PC-3 (cell line): ENCODE measurements at regions not wholly inside any gene's neighbourhood (a gene's known extent, or its start where the extent isn't known, plus 50 kb on each side); places are given as distances from the start of the nearest gene placed in this dataset.
A peak's percentile ranks its signal among the peaks of the same experiment; 100 is the strongest.

Source experiments
- ATAC-seq: fragments of 200-7000 bp; cut with Tn5 transposase; 2 replicates; pipeline ENCODE4 v1.9.1; 2020; ENCODE audit warnings: mild to moderate bottlenecking, moderate library complexity
- BruUV-seq: library from RNA; stranded (reverse); fragments of 400-500 nt; replicated peaks from 2 replicates; lab custom pipeline; 2021; lab: Mats Ljungman, UMichigan
- CTCF ChIA-PET: fragments of 300-600 bp; sonication (Branson Sonifier 250); formaldehyde crosslinking; loops from one replicate; lab custom pipeline; 2022; ENCODE audit warnings: antibody characterized with exemption; lab: Charles Lee
- POLR2A ChIA-PET: fragments of 300-600 bp; sonication (Branson Sonifier 250); formaldehyde crosslinking; loops from one replicate; lab custom pipeline; 2022; ENCODE audit warnings: antibody characterized with exemption; ENCODE audit not compliant: unreplicated experiment; lab: Charles Lee
- DNase-seq: peaks from one replicate; pipeline ENCODE4 v3.0.0-alpha.2; 2015
- H2AFZ ChIP-seq: fragments of 300-600 bp; sonication (generic); 2 replicates; pipeline ENCODE4 v1.6.0; 2016; ENCODE audit warnings: antibody characterized with exemption, low read length
- H3F3A ChIP-seq: fragments of 300-600 bp; sonication (generic); one replicate; pipeline ENCODE4 v1.6.0; 2017; ENCODE audit warnings: antibody characterized with exemption, low read length, control low read depth, mild to moderate bottlenecking; ENCODE audit not compliant: unreplicated experiment
- H3K27ac ChIP-seq: fragments of 300-600 bp; sonication (generic); 2 replicates; pipeline ENCODE4 v1.5.1; 2016; ENCODE audit warnings: mild to moderate bottlenecking, low read length
- H3K27me3 ChIP-seq: fragments of 300-600 bp; sonication (generic); 2 replicates; pipeline ENCODE4 v1.6.1; 2016; ENCODE audit warnings: low read length, mixed read lengths
- H3K36me3 ChIP-seq: fragments of 300-600 bp; sonication (generic); 2 replicates; pipeline ENCODE4 v1.6.1; 2016; ENCODE audit warnings: low read depth, mixed run types, low read length, mixed read lengths
- H3K4me1 ChIP-seq: fragments of 300-600 bp; sonication (generic); 2 replicates; pipeline ENCODE4 v1.5.1; 2016; ENCODE audit warnings: low read length; ENCODE audit not compliant: insufficient read depth
- H3K4me2 ChIP-seq: fragments of 300-600 bp; sonication (generic); 2 replicates; pipeline ENCODE4 v1.6.0; 2016; ENCODE audit warnings: low read length
- H3K4me3 ChIP-seq: fragments of 300-600 bp; sonication (generic); 2 replicates; pipeline ENCODE4 v1.5.1; 2016; ENCODE audit warnings: mild to moderate bottlenecking, low read length, mixed read lengths
- H3K79me2 ChIP-seq: fragments of 300-600 bp; sonication (generic); 2 replicates; pipeline ENCODE4 v1.6.1; 2017; ENCODE audit warnings: low read length, mixed read lengths
- H3K9ac ChIP-seq: fragments of 300-600 bp; sonication (generic); 2 replicates; pipeline ENCODE4 v1.6.0; 2016; ENCODE audit warnings: mild to moderate bottlenecking, low read length
- H3K9me2 ChIP-seq: fragments of 300-600 bp; sonication (generic); replicated peaks from 2 replicates; pipeline ENCODE4 v1.6.1; 2016; ENCODE audit warnings: mixed run types, low read length, mixed read lengths
- H3K9me3 ChIP-seq: fragments of 300-600 bp; sonication (generic); 2 replicates; pipeline ENCODE4 v1.6.1; 2016; ENCODE audit warnings: low read length, mixed read lengths
- H4K20me1 ChIP-seq: fragments of 300-600 bp; sonication (generic); 2 replicates; pipeline ENCODE4 v1.6.1; 2016; ENCODE audit warnings: low read length, mixed read lengths
- EZH2 ChIP-seq: fragments of 300-600 bp; sonication (generic); IDR thresholded peaks from one replicate; pipeline ENCODE4 v1.6.1; 2017; ENCODE audit warnings: antibody characterized with exemption, mild to moderate bottlenecking, low read length; ENCODE audit not compliant: unreplicated experiment
- EZH2phosphoT487 ChIP-seq: fragments of 300-600 bp; sonication (generic); IDR thresholded peaks from 2 replicates; pipeline ENCODE4 v1.6.1; 2018; ENCODE audit warnings: mild to moderate bottlenecking, antibody characterized with exemption, low read length, borderline replicate concordance
- intact Hi-C: fragments of 100-400 bp; cut with micrococcal nuclease; formaldehyde crosslinking; loops from 2 replicates; pipeline ENCODE4 v1.9.0; 2023
- TF ChIP-seq, protein P1 (sequence below): fragments of 300-600 bp; sonication (generic); conservative IDR thresholded peaks from 2 replicates; pipeline ENCODE4 v1.5.1; 2017; ENCODE audit warnings: antibody characterized with exemption, low read depth, mild to moderate bottlenecking, low read length

DNA sequence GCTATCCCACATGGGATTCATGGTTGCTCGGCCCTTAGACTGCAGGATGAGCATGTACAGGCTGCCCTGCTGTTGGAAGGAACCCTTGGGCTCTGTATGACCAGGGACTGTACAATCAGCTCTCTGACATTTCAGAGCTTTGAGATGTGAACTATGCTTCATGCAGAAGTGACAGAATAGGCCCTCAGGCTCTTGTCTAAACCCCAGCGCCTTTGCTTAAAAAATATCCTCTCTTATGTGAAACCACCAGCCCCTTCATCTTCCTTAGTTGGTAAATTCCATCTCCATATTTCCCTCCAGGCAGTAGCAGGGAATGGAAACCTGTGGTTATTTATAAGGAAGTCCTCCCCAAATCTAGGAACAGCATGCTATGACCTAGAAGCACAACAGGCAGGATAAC lies 78.9 kb upstream of the PLET1 start:
- no peaks in the 10 kb centered on the region for H4K20me1 ChIP-seq
- CTCF ChIA-PET: no interaction called here
- no peaks in the 10 kb centered on the region for H3K79me2 ChIP-seq
- H3K9me3 ChIP-seq: no peaks in the 10 kb centered on the region
- TF ChIP-seq, protein P1, sequence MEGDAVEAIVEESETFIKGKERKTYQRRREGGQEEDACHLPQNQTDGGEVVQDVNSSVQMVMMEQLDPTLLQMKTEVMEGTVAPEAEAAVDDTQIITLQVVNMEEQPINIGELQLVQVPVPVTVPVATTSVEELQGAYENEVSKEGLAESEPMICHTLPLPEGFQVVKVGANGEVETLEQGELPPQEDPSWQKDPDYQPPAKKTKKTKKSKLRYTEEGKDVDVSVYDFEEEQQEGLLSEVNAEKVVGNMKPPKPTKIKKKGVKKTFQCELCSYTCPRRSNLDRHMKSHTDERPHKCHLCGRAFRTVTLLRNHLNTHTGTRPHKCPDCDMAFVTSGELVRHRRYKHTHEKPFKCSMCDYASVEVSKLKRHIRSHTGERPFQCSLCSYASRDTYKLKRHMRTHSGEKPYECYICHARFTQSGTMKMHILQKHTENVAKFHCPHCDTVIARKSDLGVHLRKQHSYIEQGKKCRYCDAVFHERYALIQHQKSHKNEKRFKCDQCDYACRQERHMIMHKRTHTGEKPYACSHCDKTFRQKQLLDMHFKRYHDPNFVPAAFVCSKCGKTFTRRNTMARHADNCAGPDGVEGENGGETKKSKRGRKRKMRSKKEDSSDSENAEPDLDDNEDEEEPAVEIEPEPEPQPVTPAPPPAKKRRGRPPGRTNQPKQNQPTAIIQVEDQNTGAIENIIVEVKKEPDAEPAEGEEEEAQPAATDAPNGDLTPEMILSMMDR: no peak
- TF ChIP-seq EZH2phosphoT487: no peak
- TF ChIP-seq EZH2: no peak
- H3K27ac ChIP-seq: no peak overlapping the region
- H3K9me2 ChIP-seq: no peaks in the 10 kb centered on the region
- no peaks in the 10 kb centered on the region for H3K4me1 ChIP-seq
- no peaks in the 10 kb centered on the region for H3K36me3 ChIP-seq
- POLR2A ChIA-PET: no interaction called here
- DNase-seq (no peak), ATAC-seq (no peak)
- no peak overlapping the region for H2AFZ ChIP-seq
- H3F3A ChIP-seq: no peaks in the 10 kb centered on the region
- H3K9ac ChIP-seq: no peak overlapping the region
- H3K4me3 ChIP-seq: no peak overlapping the region
- H3K4me2 ChIP-seq: no peak overlapping the region
- intact Hi-C loops: no loop called here
- BruUV-seq: no TSS peak
- peaks cover 11% of the 10 kb centered on the region; the same call in 1 of the 2 replicates for H3K27me3 ChIP-seq

- TF ChIP-seq, protein P1: no peak
- TF ChIP-seq EZH2 (no peak), EZH2phosphoT487 (no peak)
- DNase-seq (peak; percentile 40), ATAC-seq (peak; percentile 33)
- H3K4me2 ChIP-seq: no peak overlapping the region
- no peaks in the 10 kb centered on the region for H3F3A ChIP-seq
- peaks cover 7% of the 10 kb centered on the region; the same call in 1 of the 2 replicates for H3K27me3 ChIP-seq
- H3K9me2 ChIP-seq: no peaks in the 10 kb centered on the region
- intact Hi-C loops: no loop called here
- H3K9me3 ChIP-seq: no peaks in the 10 kb centered on the region
- no peak overlapping the region for H3K9ac ChIP-seq
- no peak overlapping the region for H2AFZ ChIP-seq
- H3K4me1 ChIP-seq: no peaks in the 10 kb centered on the region
- BruUV-seq: no TSS peak
- no peaks in the 10 kb centered on the region for H4K20me1 ChIP-seq
- no peaks in the 10 kb centered on the region for H3K36me3 ChIP-seq
- no peak overlapping the region for H3K27ac ChIP-seq
- ChIA-PET CTCF (no interaction called here), POLR2A (no interaction called here)
- no peak overlapping the region for H3K4me3 ChIP-seq
- no peaks in the 10 kb centered on the region for H3K79me2 ChIP-seq
These were observed 82.8 kb upstream of the PLET1 start for GRCh38 chr11:112343368-112344039.

DNA sequence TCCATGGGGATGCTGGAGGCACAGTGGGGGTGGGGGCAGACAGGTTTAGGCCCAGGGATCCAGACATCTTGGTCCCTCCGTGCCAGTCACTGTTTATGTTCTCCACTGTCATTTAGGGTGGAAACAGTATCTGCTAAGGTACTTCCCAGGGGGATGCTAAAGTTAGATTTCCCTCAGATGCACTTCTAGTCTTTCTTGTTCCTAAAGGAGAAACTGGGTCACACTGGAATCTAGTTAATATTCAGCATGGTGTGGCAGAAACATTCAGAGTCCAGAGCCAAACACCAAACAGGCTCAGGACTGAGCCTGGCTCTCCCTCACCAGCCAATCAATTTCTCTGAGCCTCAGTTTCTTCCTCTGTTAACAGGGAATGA lies 83.4 kb upstream of the PLET1 start:
- no peak for ATAC-seq
- no TSS peak for BruUV-seq

More for the DNA sequence above, 83.4 kb upstream of the PLET1 start:
- Histone ChIP-seq H3K4me1 (no peaks in the 10 kb centered on the region), H3F3A (no peaks in the 10 kb centered on the region), H3K9me2 (no peaks in the 10 kb centered on the region), H3K4me2 (no peak overlapping the region), H3K27ac (no peak overlapping the region), H3K36me3 (no peaks in the 10 kb centered on the region), H3K79me2 (no peaks in the 10 kb centered on the region), H3K27me3 (peaks cover 11% of the 10 kb centered on the region; the same call in 1 of the 2 replicates), H3K9me3 (no peaks in the 10 kb centered on the region), H4K20me1 (no peaks in the 10 kb centered on the region), H3K4me3 (no peak overlapping the region), H3K9ac (no peak overlapping the region), H2AFZ (no peak overlapping the region)
- no peak for DNase-seq
- TF ChIP-seq, protein P1: no peak
- TF ChIP-seq EZH2phosphoT487 (no peak), EZH2 (no peak)
- intact Hi-C loops: no loop called here
- ChIA-PET POLR2A (no interaction called here), CTCF (no interaction called here)
